ENCODE measurements at regions not wholly inside any gene's neighbourhood (a gene's known extent, or its start where the extent isn't known, plus 50 kb on each side); places are given as distances from the start of the nearest gene placed in this dataset.

GRCh38 chr6:78517399-78517798 lies 350.0 kb upstream of the IRAK1BP1 start:
- H3K9me2 ChIP-seq (replicated peaks; ENCODE audit: control insufficient read depth, low read length): no peaks in the 10 kb centered on the region
- TF ChIP-seq, protein P1, sequence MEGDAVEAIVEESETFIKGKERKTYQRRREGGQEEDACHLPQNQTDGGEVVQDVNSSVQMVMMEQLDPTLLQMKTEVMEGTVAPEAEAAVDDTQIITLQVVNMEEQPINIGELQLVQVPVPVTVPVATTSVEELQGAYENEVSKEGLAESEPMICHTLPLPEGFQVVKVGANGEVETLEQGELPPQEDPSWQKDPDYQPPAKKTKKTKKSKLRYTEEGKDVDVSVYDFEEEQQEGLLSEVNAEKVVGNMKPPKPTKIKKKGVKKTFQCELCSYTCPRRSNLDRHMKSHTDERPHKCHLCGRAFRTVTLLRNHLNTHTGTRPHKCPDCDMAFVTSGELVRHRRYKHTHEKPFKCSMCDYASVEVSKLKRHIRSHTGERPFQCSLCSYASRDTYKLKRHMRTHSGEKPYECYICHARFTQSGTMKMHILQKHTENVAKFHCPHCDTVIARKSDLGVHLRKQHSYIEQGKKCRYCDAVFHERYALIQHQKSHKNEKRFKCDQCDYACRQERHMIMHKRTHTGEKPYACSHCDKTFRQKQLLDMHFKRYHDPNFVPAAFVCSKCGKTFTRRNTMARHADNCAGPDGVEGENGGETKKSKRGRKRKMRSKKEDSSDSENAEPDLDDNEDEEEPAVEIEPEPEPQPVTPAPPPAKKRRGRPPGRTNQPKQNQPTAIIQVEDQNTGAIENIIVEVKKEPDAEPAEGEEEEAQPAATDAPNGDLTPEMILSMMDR (IDR thresholded peaks at IDR 0.05; ENCODE audit: low read depth, low read length, poor library complexity, severe bottlenecking): no peak
- no peak for TF ChIP-seq EZH2phosphoT487 (IDR thresholded peaks at IDR 0.05; ENCODE audit: borderline replicate concordance, low read length)

DNA sequence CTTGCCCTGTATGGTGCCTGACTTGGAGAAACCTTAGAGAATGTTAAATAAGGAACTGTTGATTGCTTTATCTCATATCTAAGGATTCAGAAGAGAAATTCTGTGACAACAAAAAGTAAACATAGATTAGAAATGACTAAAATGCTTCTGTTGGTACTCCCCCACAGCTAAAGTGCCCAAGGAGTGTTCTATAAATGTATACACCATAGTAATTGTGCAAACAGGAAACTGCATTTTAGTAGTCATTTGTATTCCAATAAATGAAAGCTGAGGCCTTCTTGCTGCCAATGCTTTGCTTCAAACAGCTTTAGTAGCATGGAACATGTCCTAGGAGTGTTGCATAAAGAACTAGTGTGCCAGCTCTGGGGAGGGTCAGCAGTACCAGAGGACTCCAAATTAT lies 343.7 kb upstream of the IRAK1BP1 start:
- H3K4me2 ChIP-seq (ENCODE audit: low read length): no peak overlapping the region
- H3K27me3 ChIP-seq (ENCODE audit: control insufficient read depth, low read length): no peaks in the 10 kb centered on the region
- H3K27ac ChIP-seq (ENCODE audit: low read depth, low read length): no peak overlapping the region
- no peaks in the 10 kb centered on the region for H3F3A ChIP-seq (ENCODE audit: control insufficient read depth, insufficient read depth)
- H3K4me3 ChIP-seq (ENCODE audit: low read length): no peak overlapping the region
- no peaks in the 10 kb centered on the region for H3K9me3 ChIP-seq (ENCODE audit: control insufficient read depth, insufficient read depth, low read length)
- no peaks in the 10 kb centered on the region for H3K9me2 ChIP-seq (replicated peaks; ENCODE audit: control insufficient read depth, low read length)
- H3K36me3 ChIP-seq (ENCODE audit: control insufficient read depth, low read length): no peaks in the 10 kb centered on the region
- no peak for TF ChIP-seq EZH2phosphoT487 (IDR thresholded peaks at IDR 0.05; ENCODE audit: borderline replicate concordance, low read length)
- H3K79me2 ChIP-seq (ENCODE audit: control insufficient read depth, low read length): no peaks in the 10 kb centered on the region
- H4K20me1 ChIP-seq (ENCODE audit: control insufficient read depth, insufficient read depth, low read depth, low read length): no peaks in the 10 kb centered on the region
- no peaks in the 10 kb centered on the region for H3K4me1 ChIP-seq (ENCODE audit: control insufficient read depth, low read length)

More at GRCh38 chr6:78517399-78517798, 350.0 kb upstream of the IRAK1BP1 start:
- H3K79me2 ChIP-seq (ENCODE audit: control insufficient read depth, low read length): no peaks in the 10 kb centered on the region
- no peak overlapping the region for H3K27ac ChIP-seq (ENCODE audit: low read depth, low read length)
- H4K20me1 ChIP-seq (ENCODE audit: control insufficient read depth, insufficient read depth, low read depth, low read length): no peaks in the 10 kb centered on the region
- no peaks in the 10 kb centered on the region for H3K9me3 ChIP-seq (ENCODE audit: control insufficient read depth, insufficient read depth, low read length)
- no peaks in the 10 kb centered on the region for H3F3A ChIP-seq (ENCODE audit: control insufficient read depth, insufficient read depth)
- no peaks in the 10 kb centered on the region for H3K27me3 ChIP-seq (ENCODE audit: control insufficient read depth, low read length)
- no peaks in the 10 kb centered on the region for H3K4me1 ChIP-seq (ENCODE audit: control insufficient read depth, low read length)
- no peaks in the 10 kb centered on the region for H3K36me3 ChIP-seq (ENCODE audit: control insufficient read depth, low read length)
- H3K4me2 ChIP-seq (ENCODE audit: low read length): no peak overlapping the region
- H3K4me3 ChIP-seq (ENCODE audit: low read length): no peak overlapping the region

GRCh38 chr6:78525976-78526375 lies 341.4 kb upstream of the IRAK1BP1 start:
- no peaks in the 10 kb centered on the region for H3K79me2 ChIP-seq (ENCODE audit: control insufficient read depth, low read length)
- no peak for TF ChIP-seq EZH2phosphoT487 (IDR thresholded peaks at IDR 0.05; ENCODE audit: borderline replicate concordance, low read length)
- TF ChIP-seq, protein P1 (IDR thresholded peaks at IDR 0.05; ENCODE audit: low read depth, low read length, poor library complexity, severe bottlenecking): no peak
- H4K20me1 ChIP-seq (ENCODE audit: control insufficient read depth, insufficient read depth, low read depth, low read length): no peaks in the 10 kb centered on the region
- H3K4me3 ChIP-seq (ENCODE audit: low read length): no peak overlapping the region
- H3K27me3 ChIP-seq (ENCODE audit: control insufficient read depth, low read length): no peaks in the 10 kb centered on the region
- H3F3A ChIP-seq (ENCODE audit: control insufficient read depth, insufficient read depth): no peaks in the 10 kb centered on the region
- H3K4me1 ChIP-seq (ENCODE audit: control insufficient read depth, low read length): no peaks in the 10 kb centered on the region
- no peaks in the 10 kb centered on the region for H3K9me2 ChIP-seq (replicated peaks; ENCODE audit: control insufficient read depth, low read length)
- H3K9me3 ChIP-seq (ENCODE audit: control insufficient read depth, insufficient read depth, low read length): no peaks in the 10 kb centered on the region
- H3K36me3 ChIP-seq (ENCODE audit: control insufficient read depth, low read length): no peaks in the 10 kb centered on the region
- H3K27ac ChIP-seq (ENCODE audit: low read depth, low read length): no peak overlapping the region
- no peak overlapping the region for H3K4me2 ChIP-seq (ENCODE audit: low read length)

DNA sequence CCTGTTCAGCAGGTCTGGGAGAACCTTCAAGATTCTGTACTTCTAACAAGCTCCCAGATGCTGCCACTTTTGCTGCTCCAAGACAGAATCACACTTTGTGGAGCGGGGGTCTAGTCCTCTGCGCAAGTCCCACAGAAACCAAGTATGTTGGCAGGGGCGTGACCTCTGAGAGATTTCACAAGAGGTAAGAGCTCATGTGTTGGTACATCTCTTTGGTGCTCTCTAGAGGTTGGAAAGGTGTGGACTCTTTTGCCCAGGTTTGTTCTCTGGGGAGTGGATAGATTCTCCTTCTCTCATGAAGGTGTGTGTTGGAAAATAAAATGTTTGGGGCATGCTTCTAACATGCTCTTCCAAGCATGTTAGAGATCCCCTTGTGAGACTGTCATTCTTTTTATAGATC lies 340.9 kb upstream of the IRAK1BP1 start:
- TF ChIP-seq, protein P1 (IDR thresholded peaks at IDR 0.05; ENCODE audit: low read depth, low read length, poor library complexity, severe bottlenecking): no peak
- TF ChIP-seq EZH2phosphoT487 (IDR thresholded peaks at IDR 0.05; ENCODE audit: borderline replicate concordance, low read length): no peak
- no peaks in the 10 kb centered on the region for H3K9me3 ChIP-seq (ENCODE audit: control insufficient read depth, insufficient read depth, low read length)

More for the DNA sequence above, 340.9 kb upstream of the IRAK1BP1 start:
- H3K4me2 ChIP-seq (ENCODE audit: low read length): no peak overlapping the region
- no peaks in the 10 kb centered on the region for H3K4me1 ChIP-seq (ENCODE audit: control insufficient read depth, low read length)
- H4K20me1 ChIP-seq (ENCODE audit: control insufficient read depth, insufficient read depth, low read depth, low read length): no peaks in the 10 kb centered on the region
- no peak overlapping the region for H3K4me3 ChIP-seq (ENCODE audit: low read length)
- H3K36me3 ChIP-seq (ENCODE audit: control insufficient read depth, low read length): no peaks in the 10 kb centered on the region
- H3K27me3 ChIP-seq (ENCODE audit: control insufficient read depth, low read length): no peaks in the 10 kb centered on the region
- no peak overlapping the region for H3K27ac ChIP-seq (ENCODE audit: low read depth, low read length)
- H3K9me2 ChIP-seq (replicated peaks; ENCODE audit: control insufficient read depth, low read length): no peaks in the 10 kb centered on the region
- H3F3A ChIP-seq (ENCODE audit: control insufficient read depth, insufficient read depth): no peaks in the 10 kb centered on the region
- H3K79me2 ChIP-seq (ENCODE audit: control insufficient read depth, low read length): no peaks in the 10 kb centered on the region

Measured in DOHH2 (cell line).